ENCODE measurements at regions not wholly inside any gene's neighbourhood (a gene's known extent, or its start where the extent isn't known, plus 50 kb on each side); places are given as distances from the start of the nearest gene placed in this dataset.

- no peak for TF ChIP-seq POLR2A (IDR thresholded peaks at IDR 0.05; ENCODE audit: low read depth, low read length)
- no peak for TF ChIP-seq TAF1 (IDR thresholded peaks at IDR 0.05; ENCODE audit: borderline replicate concordance, low read depth, low read length)
- TF ChIP-seq POLR2AphosphoS5 (IDR thresholded peaks at IDR 0.05; ENCODE audit: low read depth, low read length) = no peak
Observed at GRCh38 chr6:127058027-127058426, 60.4 kb upstream of the RSPO3 start.
